Breast epithelium (tissue), 4 donors: ENCODE measurements at regions not wholly inside any gene's neighbourhood (a gene's known extent, or its start where the extent isn't known, plus 50 kb on each side); places are given as distances from the start of the nearest gene placed in this dataset.

Experiments
- DNase-seq, 2 donors: peaks; one replicate each; pipeline ENCODE4 v3.0.0-alpha.2; 2019; ENCODE audit warnings: low spot score in 2 of 2
- H3K27ac ChIP-seq, 2 donors: fragments of 200-600 bp; sonication (generic) in 1 of 2; one replicate each; pipeline ENCODE4 v1.5.1; 2016 to 2019; ENCODE audit warnings: mild to moderate bottlenecking in 1 of 2
- H3K27me3 ChIP-seq, 2 donors: fragments of 200-600 bp; sonication (generic) in 1 of 2; one replicate each; pipeline versions ENCODE4 v1.5.1 to v1.6.0; 2017 to 2019; ENCODE audit warnings: control low read depth in 1 of 2, mild to moderate bottlenecking in 1 of 2
- H3K36me3 ChIP-seq: fragments of 200-600 bp; one replicate; pipeline ENCODE4 v1.5.1; 2019
- H3K4me1 ChIP-seq, 2 donors: fragments of 200-600 bp; sonication (generic); one replicate each; pipeline ENCODE4 v1.5.1; 2016 to 2019; ENCODE audit warnings: control low read depth in 1 of 2
- H3K4me3 ChIP-seq, 3 donors: fragments of 200-600 bp; sonication (generic); 1 replicate in 2 of 3; 2 replicates in 1 of 3; pipeline ENCODE4 v1.5.1; 2016 to 2019; ENCODE audit warnings: mild to moderate bottlenecking in 3 of 3, moderate library complexity in 2 of 3
- H3K9me3 ChIP-seq, 2 donors: fragments of 200-600 bp; sonication (generic) in 1 of 2; one replicate each; pipeline ENCODE4 v1.5.1; 2016 to 2019; ENCODE audit warnings: control low read depth in 1 of 2
- POLR2A ChIP-seq: fragments of 450-650 bp; IDR thresholded peaks from one replicate; pipeline ENCODE4 v1.6.1; 2016; ENCODE audit warnings: antibody characterized with exemption, mild to moderate bottlenecking, moderate library complexity
- POLR2AphosphoS5 ChIP-seq, 3 donors: sonication (generic); formaldehyde crosslinking; IDR thresholded peaks; one replicate each; pipeline ENCODE4 v1.6.1; 2017; ENCODE audit warnings: antibody characterized with exemption in 3 of 3
- intact Hi-C: fragments of 100-400 bp; cut with DNase I; formaldehyde crosslinking; loops from one replicate; pipeline ENCODE4 v1.15.1; 2023; ENCODE audit warnings: low total_unique reads
- TF ChIP-seq, protein P1 (sequence below), 3 donors: fragments of 450-650 bp; IDR thresholded peaks; one replicate each; pipeline ENCODE4 v1.5.1; 2016 to 2017; ENCODE audit warnings: antibody characterized with exemption in 3 of 3, mild to moderate bottlenecking in 3 of 3, moderate library complexity in 3 of 3

DNA sequence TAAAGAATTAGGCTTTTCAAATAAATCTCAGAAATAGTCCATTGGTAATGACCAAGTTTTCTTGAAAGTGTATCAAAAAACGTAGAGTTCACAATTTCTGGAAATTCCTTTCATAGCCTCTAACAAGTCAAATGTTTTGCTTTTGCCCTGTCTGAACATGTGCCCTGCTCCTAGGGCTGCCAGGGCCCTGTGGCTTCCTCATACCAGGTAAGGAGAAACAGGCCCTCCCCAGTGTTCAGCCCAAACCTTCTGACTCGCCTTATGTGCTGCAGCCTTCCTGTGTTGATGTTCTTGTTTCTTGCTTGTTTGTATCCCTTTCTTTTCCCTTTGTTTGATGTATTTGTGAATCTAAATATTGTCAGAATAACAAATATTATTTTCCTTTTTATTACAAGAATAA is 146.1 kb upstream of the PACRGL start:
- Histone ChIP-seq H3K4me1 (no peaks in the 10 kb centered on the region), H3K9me3 (no peaks in the 10 kb centered on the region), H3K36me3 (no peaks in the 10 kb centered on the region), H3K27me3 (no peaks in the 10 kb centered on the region), H3K27ac (no peak overlapping the region), H3K4me3 (no peak overlapping the region)
- DNase-seq: no peak
- intact Hi-C loops: no loop called here
- TF ChIP-seq POLR2A (no peak), POLR2AphosphoS5 (IDR thresholded peaks at IDR 0.05) (no peak)
- TF ChIP-seq, protein P1, sequence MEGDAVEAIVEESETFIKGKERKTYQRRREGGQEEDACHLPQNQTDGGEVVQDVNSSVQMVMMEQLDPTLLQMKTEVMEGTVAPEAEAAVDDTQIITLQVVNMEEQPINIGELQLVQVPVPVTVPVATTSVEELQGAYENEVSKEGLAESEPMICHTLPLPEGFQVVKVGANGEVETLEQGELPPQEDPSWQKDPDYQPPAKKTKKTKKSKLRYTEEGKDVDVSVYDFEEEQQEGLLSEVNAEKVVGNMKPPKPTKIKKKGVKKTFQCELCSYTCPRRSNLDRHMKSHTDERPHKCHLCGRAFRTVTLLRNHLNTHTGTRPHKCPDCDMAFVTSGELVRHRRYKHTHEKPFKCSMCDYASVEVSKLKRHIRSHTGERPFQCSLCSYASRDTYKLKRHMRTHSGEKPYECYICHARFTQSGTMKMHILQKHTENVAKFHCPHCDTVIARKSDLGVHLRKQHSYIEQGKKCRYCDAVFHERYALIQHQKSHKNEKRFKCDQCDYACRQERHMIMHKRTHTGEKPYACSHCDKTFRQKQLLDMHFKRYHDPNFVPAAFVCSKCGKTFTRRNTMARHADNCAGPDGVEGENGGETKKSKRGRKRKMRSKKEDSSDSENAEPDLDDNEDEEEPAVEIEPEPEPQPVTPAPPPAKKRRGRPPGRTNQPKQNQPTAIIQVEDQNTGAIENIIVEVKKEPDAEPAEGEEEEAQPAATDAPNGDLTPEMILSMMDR (IDR thresholded peaks at IDR 0.05): no peak

DNA sequence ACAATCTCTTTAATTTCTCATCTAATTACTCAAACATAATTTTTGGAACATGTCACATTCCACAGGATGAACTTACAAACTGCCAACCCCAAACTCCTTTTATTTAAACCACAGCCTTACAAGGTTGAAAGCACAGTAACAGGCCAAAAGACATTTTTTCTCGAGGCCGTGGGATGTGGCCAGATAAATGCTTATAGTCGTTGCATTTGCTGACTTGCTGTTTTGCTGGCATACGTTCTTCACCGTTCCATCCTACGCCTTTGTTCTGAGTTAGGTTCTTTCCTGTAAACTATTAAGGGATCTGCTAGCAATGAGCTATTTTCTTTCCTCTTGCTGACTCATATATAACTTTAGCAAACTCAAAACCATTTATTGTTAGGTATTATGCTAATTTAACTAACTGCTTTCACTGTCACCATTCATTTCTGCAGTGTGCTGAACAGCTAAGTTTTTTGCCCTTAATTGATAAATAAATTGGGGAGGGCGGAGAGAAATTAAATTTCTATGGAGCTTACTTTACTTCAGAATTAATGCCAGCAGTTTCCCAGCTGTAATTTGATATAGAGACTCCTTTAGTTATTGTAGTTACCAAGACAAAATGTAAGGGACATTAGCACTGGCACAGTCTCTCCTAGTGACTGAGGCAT is 135.1 kb upstream of the PACRGL start:
- Histone ChIP-seq H3K4me1 (no peaks in the 10 kb centered on the region), H3K4me3 (no peak overlapping the region), H3K9me3 (no peaks in the 10 kb centered on the region), H3K27ac (no peak overlapping the region), H3K27me3 (no peaks in the 10 kb centered on the region), H3K36me3 (no peaks in the 10 kb centered on the region)
- TF ChIP-seq POLR2AphosphoS5 (IDR thresholded peaks at IDR 0.05): no peak
- no peak for TF ChIP-seq POLR2A
- TF ChIP-seq, protein P1 (IDR thresholded peaks at IDR 0.05): no peak
- no peak for DNase-seq
- intact Hi-C loops: no loop called here

DNA sequence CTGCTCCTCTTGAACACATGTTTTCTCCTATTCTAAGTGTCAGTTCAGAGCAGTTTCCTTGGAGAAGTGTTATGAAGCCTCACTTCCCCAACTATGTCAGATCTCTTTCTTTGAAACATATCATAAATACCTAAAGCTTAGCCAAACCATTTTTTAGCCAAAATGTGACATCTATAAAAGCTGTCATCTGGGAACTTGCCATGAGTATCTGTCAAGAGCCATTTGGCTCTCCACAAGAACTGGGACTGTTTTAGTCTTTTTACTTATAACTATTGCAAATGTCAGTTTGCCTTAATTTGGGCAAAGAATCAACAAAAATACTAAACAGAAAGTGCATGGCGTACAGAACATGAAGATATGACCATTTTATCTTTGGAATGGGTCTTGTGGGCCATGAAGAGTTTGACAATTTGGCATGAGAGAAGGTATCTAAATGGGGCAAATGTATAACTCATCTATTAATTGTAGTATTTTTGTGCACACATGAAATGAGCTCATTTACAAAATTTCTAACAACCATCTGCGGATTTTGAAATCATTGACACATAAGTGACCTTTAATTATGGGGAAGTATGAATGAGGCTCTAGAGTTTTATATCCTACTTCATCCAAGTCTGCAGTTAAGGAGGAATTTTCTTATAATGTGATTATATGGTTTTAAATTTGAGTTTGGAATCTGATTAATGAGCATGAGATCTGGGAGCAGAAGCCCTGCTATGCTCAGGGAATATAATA is 129.1 kb upstream of the PACRGL start:
- Histone ChIP-seq H3K27ac (no peak overlapping the region), H3K27me3 (no peaks in the 10 kb centered on the region), H3K36me3 (no peaks in the 10 kb centered on the region), H3K4me1 (no peaks in the 10 kb centered on the region), H3K4me3 (no peak overlapping the region), H3K9me3 (no peaks in the 10 kb centered on the region)
- intact Hi-C loops: no loop called here
- TF ChIP-seq POLR2AphosphoS5 (IDR thresholded peaks at IDR 0.05): no peak
- no peak for TF ChIP-seq POLR2A
- TF ChIP-seq, protein P1 (IDR thresholded peaks at IDR 0.05): no peak
- DNase-seq: no peak

DNA sequence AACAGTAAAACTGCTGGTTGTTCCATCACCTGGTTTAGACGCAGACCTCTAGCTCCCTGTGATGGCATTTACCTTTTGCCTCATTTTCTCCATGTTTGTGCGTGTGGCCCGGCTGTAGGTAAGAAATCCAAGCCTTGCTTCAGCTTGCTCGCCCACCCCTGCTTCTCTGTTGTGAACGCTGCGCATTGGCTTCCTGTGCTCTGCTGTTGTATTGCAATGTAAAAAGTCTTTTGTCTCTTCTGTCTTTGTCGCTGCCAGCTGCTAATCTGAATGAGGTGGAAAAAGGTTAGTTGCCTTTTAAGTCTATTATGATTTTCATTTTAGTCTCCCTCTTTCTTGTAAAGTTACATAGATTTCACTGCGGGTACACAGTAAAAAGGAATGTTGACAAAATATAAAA is 127.3 kb upstream of the PACRGL start:
- Histone ChIP-seq H3K9me3 (no peaks in the 10 kb centered on the region), H3K4me3 (no peak overlapping the region), H3K27me3 (no peaks in the 10 kb centered on the region), H3K4me1 (no peaks in the 10 kb centered on the region), H3K36me3 (no peaks in the 10 kb centered on the region), H3K27ac (no peak overlapping the region)
- no peak for DNase-seq
- TF ChIP-seq POLR2A (no peak), POLR2AphosphoS5 (IDR thresholded peaks at IDR 0.05) (no peak)
- TF ChIP-seq, protein P1 (IDR thresholded peaks at IDR 0.05): no peak
- intact Hi-C loops: no loop called here

DNA sequence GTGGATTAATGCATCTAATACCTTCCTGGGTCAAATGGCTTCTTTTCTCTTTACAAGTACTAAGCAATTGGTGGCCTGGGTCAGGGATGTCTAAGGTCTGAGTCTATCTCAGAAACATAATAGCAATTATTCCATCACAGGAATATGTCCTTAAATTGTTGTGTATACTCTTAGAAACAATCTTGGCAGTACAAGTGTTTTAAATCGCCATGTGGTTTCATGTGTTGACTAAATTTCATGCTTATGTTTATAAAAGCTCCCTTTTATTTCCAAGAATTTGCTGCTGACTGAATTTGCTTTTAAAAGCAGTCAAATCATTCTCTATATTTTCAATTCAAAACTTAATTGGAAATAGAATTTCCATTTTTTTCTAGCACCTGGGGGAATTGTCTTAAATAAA is 125.3 kb upstream of the PACRGL start:
- Histone ChIP-seq H3K4me3 (no peak overlapping the region), H3K4me1 (no peaks in the 10 kb centered on the region), H3K27ac (no peak overlapping the region), H3K36me3 (no peaks in the 10 kb centered on the region), H3K27me3 (no peaks in the 10 kb centered on the region), H3K9me3 (no peaks in the 10 kb centered on the region)
- TF ChIP-seq, protein P1 (IDR thresholded peaks at IDR 0.05): no peak
- no peak for TF ChIP-seq POLR2A
- TF ChIP-seq POLR2AphosphoS5 (IDR thresholded peaks at IDR 0.05): no peak
- no peak for DNase-seq
- intact Hi-C loops: loop anchor here (2.0 kb wide), 1 partner anchor 54 kb away; no protein-coding TSS in a partner anchor
